ENCODE measurements at regions not wholly inside any gene's neighbourhood (a gene's known extent, or its start where the extent isn't known, plus 50 kb on each side); places are given as distances from the start of the nearest gene placed in this dataset.

DNA sequence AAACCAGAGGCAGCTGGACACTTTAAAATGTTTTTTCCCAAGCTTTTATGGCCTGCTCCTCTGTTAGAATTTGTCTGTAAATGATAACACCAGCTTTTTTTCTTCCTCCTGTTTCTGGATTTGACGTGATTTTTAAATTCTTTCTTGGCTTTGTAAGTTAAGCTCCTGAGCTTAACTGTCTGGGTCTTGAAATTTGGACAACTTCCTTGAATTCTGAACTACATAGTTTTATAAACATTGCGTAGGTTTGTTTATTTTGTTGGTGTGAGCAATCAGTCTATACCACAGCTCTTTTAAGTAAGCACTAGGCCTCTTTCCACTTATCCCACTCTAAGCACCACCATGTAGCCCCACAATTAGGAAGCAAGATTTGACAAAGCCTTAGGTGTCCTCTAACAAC, 144.4 kb upstream of the GUCY1A1 start:
- no peak for DNase-seq (ENCODE audit: low spot score in 2 of 2)
- H3K4me1 Mint-ChIP-seq = no peaks in the 10 kb centered on the region
- H3K4me3 Mint-ChIP-seq = no peak overlapping the region
- no peak for ATAC-seq
- no peaks in the 10 kb centered on the region for H3K36me3 Mint-ChIP-seq
- H3K9me3 Mint-ChIP-seq = peaks cover 7% of the 10 kb centered on the region
- H3K27ac Mint-ChIP-seq = no peak overlapping the region

- ATAC-seq (no peak), DNase-seq (ENCODE audit: low spot score in 2 of 2) (no peak)
- H3K36me3 Mint-ChIP-seq = no peaks in the 10 kb centered on the region
- H3K27ac Mint-ChIP-seq = no peak overlapping the region
- H3K4me3 Mint-ChIP-seq = no peak overlapping the region
- H3K9me3 Mint-ChIP-seq = peaks cover 7% of the 10 kb centered on the region
- no peaks in the 10 kb centered on the region for H3K4me1 Mint-ChIP-seq
Observed at GRCh38 chr4:155521382-155521781, 144.6 kb upstream of the MAP9 start.

DNA sequence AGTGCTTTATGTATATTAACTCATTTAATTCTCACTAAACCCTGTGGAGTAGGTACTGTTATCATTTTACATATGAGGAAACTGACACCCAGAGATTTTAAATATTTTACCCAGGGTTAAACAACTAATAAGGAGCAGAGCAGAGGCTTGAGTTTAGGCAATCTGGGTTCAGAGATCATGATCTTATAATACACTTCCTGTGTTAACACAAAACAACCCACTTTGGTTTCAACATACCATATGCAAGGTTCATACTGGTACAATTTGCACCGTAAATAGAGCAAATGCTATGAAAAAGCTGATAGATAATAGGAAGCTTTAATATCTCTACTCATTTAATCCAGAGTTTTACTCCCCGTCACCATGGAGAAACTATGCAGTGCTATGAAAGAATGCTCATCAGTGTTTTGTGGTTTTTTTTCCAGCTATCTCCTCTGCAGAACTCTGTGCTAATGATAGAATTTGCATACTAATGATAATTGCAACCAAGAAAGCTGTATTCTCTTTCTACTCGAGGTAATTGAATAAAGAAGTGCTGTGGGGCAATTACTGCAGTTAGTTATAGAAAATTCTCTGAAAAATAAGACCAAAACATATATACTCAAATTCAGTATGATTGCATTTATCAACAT, 138.8 kb upstream of the MAP9 start:
- ATAC-seq (no peak), DNase-seq (ENCODE audit: low spot score in 2 of 2) (no peak)
- no peak overlapping the region for H3K4me3 Mint-ChIP-seq
- H3K9me3 Mint-ChIP-seq = no peaks in the 10 kb centered on the region
- H3K36me3 Mint-ChIP-seq = no peaks in the 10 kb centered on the region
- H3K4me1 Mint-ChIP-seq = no peaks in the 10 kb centered on the region
- H3K27ac Mint-ChIP-seq = no peak overlapping the region

GRCh38 chr4:155514628-155515027, 137.9 kb upstream of the MAP9 start:
- Mint-ChIP-seq H3K4me3 (no peak overlapping the region), H3K36me3 (no peaks in the 10 kb centered on the region), H3K4me1 (no peaks in the 10 kb centered on the region), H3K27ac (no peak overlapping the region), H3K9me3 (no peaks in the 10 kb centered on the region)
- ATAC-seq = no peak
- no peak for DNase-seq (ENCODE audit: low spot score in 2 of 2)

- no peaks in the 10 kb centered on the region for H3K36me3 Mint-ChIP-seq
- no peak for ATAC-seq
- DNase-seq (ENCODE audit: low spot score in 2 of 2) = no peak
- H3K9me3 Mint-ChIP-seq = no peaks in the 10 kb centered on the region
- no peak overlapping the region for H3K4me3 Mint-ChIP-seq
- H3K4me1 Mint-ChIP-seq = no peaks in the 10 kb centered on the region
- no peak overlapping the region for H3K27ac Mint-ChIP-seq
Observed at GRCh38 chr4:155512817-155513216, 136.1 kb upstream of the MAP9 start.

GRCh38 chr4:155512046-155512445, 135.3 kb upstream of the MAP9 start:
- H3K4me3 Mint-ChIP-seq = no peak overlapping the region

DNA sequence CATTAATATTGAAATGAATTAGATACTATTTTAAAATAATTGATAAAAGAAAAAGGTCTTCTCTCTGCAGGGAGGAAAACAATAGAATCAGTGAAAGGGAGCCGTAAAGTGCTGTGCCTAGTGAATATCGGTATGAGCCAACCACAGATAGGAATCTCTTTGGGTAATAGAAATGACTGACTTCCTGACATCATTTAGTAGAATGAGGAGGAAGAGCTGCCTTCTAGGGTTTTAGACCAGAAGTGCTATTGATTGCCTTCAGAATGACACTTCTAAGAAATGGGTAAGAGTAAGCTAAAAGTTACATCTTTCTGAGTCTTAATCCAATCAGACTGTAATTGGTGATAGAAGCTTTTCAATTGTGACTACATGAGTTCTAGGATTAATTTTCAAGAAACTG, 134.0 kb upstream of the MAP9 start:
- no peak for ATAC-seq
- peaks cover under 1% of the 10 kb centered on the region for H3K9me3 Mint-ChIP-seq
- no peak for DNase-seq (ENCODE audit: low spot score in 2 of 2)
- no peaks in the 10 kb centered on the region for H3K36me3 Mint-ChIP-seq
- H3K27ac Mint-ChIP-seq = no peak overlapping the region
- no peak overlapping the region for H3K4me3 Mint-ChIP-seq
- no peaks in the 10 kb centered on the region for H3K4me1 Mint-ChIP-seq

More at GRCh38 chr4:155512046-155512445, 135.3 kb upstream of the MAP9 start:
- Mint-ChIP-seq H3K27ac (no peak overlapping the region), H3K9me3 (no peaks in the 10 kb centered on the region), H3K36me3 (no peaks in the 10 kb centered on the region), H3K4me1 (no peaks in the 10 kb centered on the region)
- ATAC-seq = no peak
- DNase-seq (ENCODE audit: low spot score in 2 of 2) = no peak

- Mint-ChIP-seq H3K9me3 (peaks cover 3% of the 10 kb centered on the region), H3K4me3 (no peak overlapping the region), H3K4me1 (no peaks in the 10 kb centered on the region), H3K36me3 (no peaks in the 10 kb centered on the region), H3K27ac (no peak overlapping the region)
- DNase-seq (ENCODE audit: low spot score in 2 of 2) (no peak), ATAC-seq (no peak)
Observed at GRCh38 chr4:155509555-155509954, 132.8 kb upstream of the MAP9 start.

GRCh38 chr4:155506745-155507144, 130.0 kb upstream of the MAP9 start:
- H3K9me3 Mint-ChIP-seq = peaks cover 3% of the 10 kb centered on the region
- no peak overlapping the region for H3K4me3 Mint-ChIP-seq
- no peaks in the 10 kb centered on the region for H3K36me3 Mint-ChIP-seq
- ATAC-seq = no peak
- no peak overlapping the region for H3K27ac Mint-ChIP-seq
- DNase-seq (ENCODE audit: low spot score in 2 of 2) = no peak
- H3K4me1 Mint-ChIP-seq = no peaks in the 10 kb centered on the region

- DNase-seq (ENCODE audit: low spot score in 2 of 2) = no peak
- H3K4me3 Mint-ChIP-seq = no peak overlapping the region
- H3K36me3 Mint-ChIP-seq = no peaks in the 10 kb centered on the region
- no peaks in the 10 kb centered on the region for H3K4me1 Mint-ChIP-seq
- peaks cover 3% of the 10 kb centered on the region for H3K9me3 Mint-ChIP-seq
- no peak overlapping the region for H3K27ac Mint-ChIP-seq
- ATAC-seq = no peak
Observed at GRCh38 chr4:155505321-155505720, 128.6 kb upstream of the MAP9 start.

GRCh38 chr4:155497306-155497705, 120.5 kb upstream of the MAP9 start:
- ATAC-seq (no peak), DNase-seq (ENCODE audit: low spot score in 2 of 2) (no peak)
- H3K4me3 Mint-ChIP-seq = no peak overlapping the region
- no peak overlapping the region for H3K27ac Mint-ChIP-seq
- peaks cover 9% of the 10 kb centered on the region for H3K9me3 Mint-ChIP-seq
- no peaks in the 10 kb centered on the region for H3K36me3 Mint-ChIP-seq
- no peaks in the 10 kb centered on the region for H3K4me1 Mint-ChIP-seq

DNA sequence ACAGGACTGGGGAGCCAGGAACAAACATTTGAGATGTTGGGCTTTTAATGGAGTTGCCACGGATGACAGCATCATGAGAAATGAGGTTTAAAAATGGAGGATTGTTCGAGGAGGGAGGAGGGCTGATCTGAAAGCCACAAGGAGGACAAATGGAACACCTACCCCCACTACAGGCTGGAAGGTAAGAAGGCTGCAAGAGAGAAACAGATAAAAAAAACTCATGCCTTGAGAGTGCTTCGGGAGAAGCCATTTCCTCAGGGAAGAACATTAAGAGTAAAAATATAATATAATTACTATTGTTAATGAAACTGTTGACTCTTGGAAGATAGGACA, 119.5 kb upstream of the MAP9 start:
- no peak for ATAC-seq
- Mint-ChIP-seq H3K4me1 (no peaks in the 10 kb centered on the region), H3K27ac (no peak overlapping the region), H3K4me3 (no peak overlapping the region), H3K36me3 (no peaks in the 10 kb centered on the region), H3K9me3 (peaks cover 9% of the 10 kb centered on the region)
- DNase-seq (ENCODE audit: low spot score in 2 of 2) = no peak

DNA sequence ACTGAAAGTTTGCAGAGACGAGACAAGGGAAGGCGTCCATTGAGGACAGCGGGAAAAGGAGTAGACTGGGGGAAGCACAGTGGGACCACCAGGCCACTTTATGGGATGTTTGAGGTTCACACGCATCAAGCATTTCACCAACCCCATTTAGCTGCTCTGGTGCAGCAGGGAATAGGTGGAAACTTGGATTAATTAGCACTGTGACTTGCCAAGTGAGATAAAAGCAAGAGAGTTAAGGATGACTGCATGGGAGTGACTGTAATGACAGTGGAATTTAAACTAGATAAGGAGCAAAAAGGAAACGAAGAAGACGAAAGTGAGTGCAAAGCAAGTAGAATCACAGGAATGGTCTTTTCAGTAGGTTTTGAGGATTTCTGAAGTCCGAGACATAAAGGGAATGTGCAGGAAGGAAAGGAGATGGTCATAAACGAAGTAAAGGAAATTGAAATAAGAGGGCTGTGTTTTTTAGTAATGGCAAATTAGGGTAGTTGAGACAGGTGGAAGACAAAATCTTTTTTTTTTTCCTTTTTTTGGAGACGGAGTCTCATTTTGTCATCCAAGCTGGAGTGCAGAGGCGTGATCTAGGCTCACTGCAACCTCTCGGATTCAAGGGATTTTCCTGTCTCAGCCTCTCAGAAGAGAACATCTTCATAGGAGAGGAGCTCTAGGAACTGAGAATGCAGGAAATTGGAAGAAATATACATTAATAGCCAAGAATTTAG, 119.0 kb upstream of the MAP9 start:
- no peak for DNase-seq (ENCODE audit: low spot score in 2 of 2)
- no peak overlapping the region for H3K27ac Mint-ChIP-seq
- no peaks in the 10 kb centered on the region for H3K36me3 Mint-ChIP-seq
- H3K9me3 Mint-ChIP-seq = peaks cover 9% of the 10 kb centered on the region
- H3K4me3 Mint-ChIP-seq = no peak overlapping the region
- no peak for ATAC-seq
- H3K4me1 Mint-ChIP-seq = no peaks in the 10 kb centered on the region

GRCh38 chr4:155494037-155494718, 117.4 kb upstream of the MAP9 start:
- DNase-seq (ENCODE audit: low spot score in 2 of 2) (no peak), ATAC-seq (no peak)
- Mint-ChIP-seq H3K4me1 (no peaks in the 10 kb centered on the region), H3K27ac (no peak overlapping the region), H3K36me3 (no peaks in the 10 kb centered on the region), H3K9me3 (peaks cover 9% of the 10 kb centered on the region), H3K4me3 (no peak overlapping the region)

DNA sequence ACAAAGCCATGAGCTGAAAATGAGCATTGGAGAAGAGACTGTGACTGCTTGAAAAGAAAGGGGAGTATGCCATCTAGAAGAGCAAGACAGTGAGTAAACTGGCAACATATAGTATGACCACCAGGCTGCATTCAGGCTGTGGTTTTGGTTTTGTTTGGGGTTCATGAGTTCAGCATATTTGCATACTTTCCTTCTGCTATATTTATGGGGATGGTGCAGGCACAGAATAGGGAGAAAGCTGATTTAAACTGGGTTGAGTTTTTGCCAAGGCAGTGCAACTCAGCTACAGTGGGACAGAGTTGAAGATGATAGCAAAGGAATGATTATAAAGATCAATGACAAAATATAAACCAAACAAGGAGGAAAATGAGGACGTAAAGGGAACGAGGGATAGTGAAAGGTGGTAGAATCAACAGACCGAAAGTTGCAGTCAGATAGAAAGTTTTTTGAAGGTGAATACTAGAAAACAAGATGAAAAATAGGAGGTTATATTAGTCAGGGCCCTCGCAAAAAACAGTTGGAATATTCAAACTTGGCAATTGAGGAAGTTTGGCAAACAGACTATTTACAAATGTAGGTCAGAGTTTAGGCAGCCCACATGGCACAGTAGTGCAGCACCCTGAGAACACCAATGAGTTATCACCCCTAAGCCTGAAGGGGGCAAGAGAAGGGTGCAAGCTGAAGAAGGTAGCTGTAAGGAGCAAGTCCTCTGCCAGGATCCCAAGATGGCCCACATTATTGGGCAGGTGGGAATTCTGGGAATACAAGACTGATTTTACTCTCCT, 114.8 kb upstream of the MAP9 start:
- ATAC-seq (no peak), DNase-seq (ENCODE audit: low spot score in 2 of 2) (no peak)
- Mint-ChIP-seq H3K36me3 (no peaks in the 10 kb centered on the region), H3K4me1 (no peaks in the 10 kb centered on the region), H3K4me3 (no peak overlapping the region), H3K27ac (no peak overlapping the region), H3K9me3 (peaks cover 9% of the 10 kb centered on the region)

All from stimulated activated effector memory CD8-positive, alpha-beta T cell treated with anti-CD3 and anti-CD28 coated beads, Interleukin-12 subunit alpha, Interleukin-12 subunit beta, amount 100 ng/mL, for 72 hours (primary cell).